Stimulated activated CD8-positive, alpha-beta memory T cell treated with anti-CD3 and anti-CD28 coated beads, Interleukin-2, amount 100 ng/mL, for 48 hours (primary cell): ENCODE measurements at regions not wholly inside any gene's neighbourhood (a gene's known extent, or its start where the extent isn't known, plus 50 kb on each side); places are given as distances from the start of the nearest gene placed in this dataset.

Experiments used
- DNase-seq, 2 donors: peaks; one replicate each; pipeline ENCODE4 v3.0.0-alpha.2; 2020; ENCODE audit warnings: low read depth in 2 of 2

DNA sequence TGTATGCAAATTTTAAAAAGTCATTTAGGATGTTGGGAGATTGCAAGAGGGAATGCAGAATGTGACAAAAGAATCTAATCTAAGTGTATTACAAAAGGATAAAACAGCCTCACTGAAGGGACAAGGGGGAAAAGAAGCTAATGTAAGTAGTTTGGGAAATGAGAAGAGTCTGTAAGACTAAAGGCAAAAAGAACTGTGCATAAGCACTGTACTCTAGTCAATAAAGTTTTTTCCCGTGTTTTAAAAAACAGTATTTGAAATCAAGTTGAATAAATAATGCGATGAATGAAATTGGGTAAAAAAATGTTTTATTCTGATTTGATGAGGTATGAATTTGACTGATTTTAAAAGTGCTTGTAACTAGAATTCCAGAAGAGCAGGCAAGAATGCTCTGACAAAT is 149.8 kb downstream of the VEGFA start:
- no peak for DNase-seq

DNA sequence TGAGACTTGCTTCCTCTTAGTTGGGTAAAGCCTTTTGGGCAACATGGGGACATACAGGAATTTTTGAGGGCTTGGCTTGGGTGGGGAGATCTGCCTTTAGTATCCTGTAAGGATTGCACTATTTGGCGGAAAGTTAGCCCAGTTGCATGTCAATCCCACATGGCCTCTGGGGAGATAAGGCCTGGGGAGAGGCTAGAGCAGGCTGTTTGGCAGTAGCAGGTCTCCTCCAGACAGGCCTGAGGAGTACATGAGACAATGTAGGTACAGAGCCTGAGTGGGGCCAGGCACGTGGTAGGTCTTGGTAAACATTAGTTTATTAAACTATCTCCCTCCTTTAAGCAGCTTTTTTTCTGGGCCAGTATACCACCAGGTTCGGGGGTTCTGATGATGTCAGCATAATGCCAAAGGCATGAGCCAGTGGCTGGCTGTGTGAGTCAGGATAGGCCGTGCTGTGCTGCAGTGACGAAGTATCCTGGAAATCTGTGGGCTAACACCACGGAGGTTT is 147.9 kb downstream of the VEGFA start:
- DNase-seq, result no peak

DNA sequence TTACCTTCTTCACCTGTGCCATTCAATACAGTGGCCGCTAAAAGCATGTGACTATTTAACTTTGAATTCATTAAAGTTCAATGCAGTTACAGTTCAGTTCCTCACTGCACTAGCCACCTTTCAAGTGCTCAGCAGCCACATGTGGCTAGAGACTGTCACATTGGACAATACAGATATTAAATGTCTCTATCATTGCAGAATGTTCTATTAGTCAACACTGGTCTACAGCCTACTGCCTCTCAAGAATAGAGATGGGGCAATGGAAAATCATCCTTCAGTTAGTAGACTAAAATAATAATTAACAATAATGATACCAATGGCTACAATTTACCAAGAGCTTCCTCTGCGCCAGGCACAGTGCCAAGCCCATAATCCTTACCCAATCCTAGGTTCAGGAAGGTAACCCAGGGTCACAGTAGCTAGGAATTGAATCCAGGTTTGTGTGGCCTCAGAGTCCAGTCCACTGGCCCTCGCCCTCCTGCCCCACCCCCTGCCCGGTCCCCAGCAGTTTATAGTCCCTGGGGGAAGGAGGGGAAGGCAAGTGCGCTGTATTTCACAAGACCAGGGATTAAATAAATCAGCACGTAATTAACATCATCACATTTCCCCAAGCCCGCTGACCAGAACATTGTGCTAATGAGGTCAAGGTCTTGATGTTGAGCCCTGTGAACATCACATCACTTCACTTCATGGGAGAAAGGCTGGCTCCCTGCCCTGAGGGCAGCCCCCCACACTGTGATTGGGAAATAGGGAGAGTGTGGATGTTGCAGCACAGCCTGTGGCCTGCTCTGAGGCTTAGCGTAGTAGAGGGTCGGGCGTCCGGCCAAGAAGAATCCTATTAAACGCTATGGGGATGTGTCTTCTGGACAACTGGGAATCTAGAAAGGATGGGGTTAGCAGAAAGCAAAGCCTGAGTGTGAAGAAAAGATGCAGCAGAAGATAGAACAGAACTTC is 147.2 kb downstream of the VEGFA start:
- DNase-seq, result no peak

DNA sequence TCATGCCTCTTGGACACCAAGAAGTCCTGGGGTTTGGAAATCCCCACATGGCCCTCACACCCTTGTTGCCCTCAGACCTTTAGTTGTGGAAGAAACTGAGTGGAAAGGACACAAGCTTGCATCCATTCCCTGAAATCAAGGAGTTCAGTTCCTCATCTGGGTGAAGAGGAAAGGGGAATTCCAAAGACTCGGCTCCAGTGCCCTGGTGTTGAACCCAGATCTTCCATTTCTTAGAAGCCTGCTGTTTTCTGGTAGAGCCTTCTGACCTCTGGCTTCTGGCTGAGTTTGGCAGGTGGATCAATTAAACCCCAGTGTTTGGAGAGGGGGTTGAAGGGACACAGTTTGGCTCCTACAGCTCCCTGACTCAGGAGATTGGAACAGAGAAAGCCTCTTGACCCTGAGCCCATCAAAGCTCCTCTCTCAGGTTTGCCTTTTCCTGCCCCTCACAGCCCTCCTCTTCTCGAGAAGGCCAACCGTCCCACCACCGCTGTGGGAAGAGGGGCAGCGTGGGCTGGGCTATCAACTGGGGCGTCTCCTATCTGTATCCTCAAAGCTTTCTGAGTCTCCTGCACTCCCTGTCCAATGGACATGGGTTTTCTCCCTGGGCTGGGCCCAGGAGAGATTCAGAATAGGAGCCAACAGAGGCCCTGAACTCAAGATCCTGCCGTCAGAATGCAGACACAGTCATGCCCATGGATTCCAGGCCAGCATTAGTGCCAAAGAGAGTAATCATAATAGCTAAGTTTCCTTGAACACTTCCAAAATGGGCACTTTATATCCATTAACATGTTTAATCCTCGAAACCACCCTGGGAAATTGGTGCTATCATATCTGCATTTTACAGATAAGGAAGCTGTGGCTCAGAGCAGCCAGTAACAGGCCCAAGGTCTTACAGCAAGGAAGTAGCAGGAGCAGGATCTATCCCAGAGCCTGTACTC is 146.2 kb downstream of the VEGFA start:
- no peak for DNase-seq

DNA sequence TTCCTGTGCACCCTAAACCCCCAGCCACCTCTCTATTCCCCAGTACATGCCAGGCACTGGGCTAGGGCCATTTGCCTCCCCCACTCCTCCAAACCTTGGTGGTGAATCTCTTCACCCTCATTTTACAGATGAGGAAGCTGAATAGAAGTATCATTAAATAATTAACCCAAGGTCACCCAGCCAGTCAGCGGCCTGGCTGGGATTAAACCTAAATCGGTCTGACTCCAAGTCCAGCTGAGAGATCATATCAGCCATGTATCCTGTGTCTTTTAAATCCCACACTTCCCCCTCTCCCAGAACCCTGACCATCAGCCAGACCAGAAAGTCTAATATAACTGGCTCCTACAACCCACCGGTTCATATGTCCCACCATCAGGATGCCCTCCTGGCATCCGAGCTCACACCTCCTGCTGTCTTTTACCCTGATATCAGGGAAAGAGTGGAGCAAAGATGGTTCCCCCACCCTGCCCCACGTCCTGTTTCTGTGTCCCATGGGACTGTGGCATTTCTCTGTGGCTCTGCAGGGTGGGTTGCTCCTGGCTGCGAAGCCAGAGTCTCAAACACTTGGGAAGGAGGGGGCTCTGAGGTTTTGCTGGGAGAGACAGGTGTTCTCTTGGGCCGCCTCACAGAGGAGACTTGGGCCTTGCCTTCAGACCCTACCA is 145.3 kb downstream of the VEGFA start:
- no peak for DNase-seq

DNA sequence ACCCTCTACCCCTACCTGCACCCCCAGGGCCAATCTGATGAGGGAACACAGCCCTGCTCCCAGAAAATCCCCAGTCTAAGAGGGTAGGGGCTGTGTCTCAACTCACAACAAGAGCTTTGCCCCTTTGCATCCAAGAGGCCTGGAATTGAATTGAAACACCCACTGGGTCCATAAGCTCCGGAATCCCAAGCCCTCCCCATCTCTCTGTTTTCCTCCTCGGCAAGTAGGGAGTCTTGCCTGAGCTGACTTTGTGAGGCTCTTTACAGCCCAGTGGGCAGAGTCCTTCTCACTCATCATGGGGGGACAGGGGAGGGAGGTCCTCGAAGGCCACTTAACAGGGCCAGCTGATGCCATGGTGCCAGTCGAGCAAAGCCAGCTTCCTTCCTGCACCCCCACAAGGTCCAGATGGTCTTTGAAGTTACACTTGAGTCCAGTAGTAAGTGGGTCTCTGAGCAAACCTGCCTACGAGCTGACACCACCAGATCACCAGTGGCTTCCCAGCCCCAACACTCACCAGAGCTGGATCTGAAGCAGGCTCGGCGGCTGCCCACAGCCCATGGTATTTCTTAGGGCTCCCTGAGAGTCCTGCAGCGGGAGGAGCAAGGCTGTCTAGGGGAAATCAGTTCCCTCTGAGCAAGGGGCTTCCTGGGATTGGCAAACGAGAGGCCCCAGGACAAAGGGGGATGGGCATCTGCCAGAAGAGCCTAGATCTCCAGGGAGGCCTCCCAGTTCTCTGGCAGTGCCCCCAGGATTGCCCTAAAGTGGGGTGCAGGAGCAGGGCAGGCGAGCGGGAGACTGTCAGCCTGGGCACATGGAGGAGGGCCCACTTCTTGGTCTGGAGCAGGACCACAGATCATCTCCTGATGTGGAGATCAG is 144.5 kb downstream of the VEGFA start:
- DNase-seq, result no peak

DNA sequence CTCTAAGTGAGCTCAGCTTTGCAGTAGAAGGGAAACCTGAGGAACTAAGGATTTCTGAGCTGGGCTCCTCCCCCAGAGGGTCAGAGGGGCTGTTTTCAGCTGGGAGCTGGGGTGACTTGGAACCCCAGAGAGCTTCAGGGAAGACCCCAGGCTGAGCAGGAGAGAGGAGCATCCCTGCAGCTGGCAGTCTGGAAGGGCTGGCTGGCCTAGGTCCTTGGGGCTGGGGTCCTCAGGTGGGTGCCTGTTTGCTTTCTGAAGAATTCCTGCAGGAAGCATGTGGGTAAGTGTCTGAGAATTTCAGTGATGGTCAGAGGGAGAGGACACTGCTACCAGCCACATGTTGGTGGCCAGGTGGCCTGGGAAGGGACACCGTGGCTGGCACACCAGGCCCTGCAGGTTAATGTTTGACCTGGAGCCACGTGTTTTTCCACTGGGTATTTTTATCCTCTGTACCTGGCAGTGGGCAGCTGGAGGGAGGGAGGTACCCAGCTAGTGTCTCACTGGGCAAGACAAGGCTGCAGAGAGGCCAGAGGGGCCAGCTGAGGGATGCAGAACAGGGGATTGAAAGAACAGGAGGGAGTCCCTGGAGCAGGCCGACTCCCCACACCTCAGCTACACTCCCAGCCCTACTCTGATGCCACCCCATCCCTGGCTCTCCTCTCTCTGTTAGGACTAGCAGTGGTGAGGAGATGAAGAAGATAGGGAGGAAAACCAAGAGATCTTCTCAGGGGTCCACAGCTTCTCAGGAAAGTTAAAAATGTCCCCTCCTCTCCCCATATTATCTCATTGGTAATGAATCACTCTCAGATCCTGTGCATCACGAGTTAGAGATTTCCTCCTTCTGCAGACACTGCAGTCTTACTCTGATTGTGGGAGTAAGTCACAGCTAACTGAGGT is 143.6 kb downstream of the VEGFA start:
- no peak for DNase-seq

DNA sequence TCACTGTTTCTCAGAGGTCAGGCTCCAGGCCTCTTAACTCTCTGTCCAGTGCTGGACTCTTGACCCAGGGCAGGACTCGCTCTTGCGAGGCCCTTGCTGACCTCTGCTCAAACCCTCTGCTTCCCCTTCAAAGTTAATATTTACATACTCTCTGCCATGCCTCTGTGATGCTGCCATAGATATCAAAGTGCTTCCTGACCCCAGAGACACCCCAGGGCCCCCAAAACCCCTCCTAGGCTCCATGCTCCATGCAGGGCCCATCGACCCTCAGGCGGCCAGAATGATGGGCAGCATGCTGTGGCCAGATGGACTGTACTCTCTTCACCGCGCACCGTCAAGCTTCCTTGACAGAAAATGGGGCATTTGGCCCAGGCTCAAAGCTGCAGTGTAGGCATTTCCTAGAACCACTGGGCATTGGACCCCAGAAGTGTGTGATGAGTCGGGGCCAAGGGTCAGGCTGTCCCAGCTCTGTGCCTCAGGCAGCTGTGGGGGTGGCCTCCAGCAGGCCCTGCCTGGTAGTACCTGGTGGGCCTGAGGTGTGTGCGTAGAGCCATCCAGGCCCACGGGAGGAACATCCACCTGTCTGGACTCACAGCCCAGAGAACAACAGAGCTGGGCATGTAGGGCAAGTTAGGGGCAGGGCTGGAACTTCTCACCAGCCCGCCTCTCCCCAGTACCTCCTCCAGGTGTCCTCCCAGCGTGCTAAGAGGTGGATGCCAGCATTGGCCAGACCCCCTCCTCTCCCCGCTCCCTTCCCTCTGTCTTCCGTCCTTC is 142.8 kb downstream of the VEGFA start:
- DNase-seq, result no peak

DNA sequence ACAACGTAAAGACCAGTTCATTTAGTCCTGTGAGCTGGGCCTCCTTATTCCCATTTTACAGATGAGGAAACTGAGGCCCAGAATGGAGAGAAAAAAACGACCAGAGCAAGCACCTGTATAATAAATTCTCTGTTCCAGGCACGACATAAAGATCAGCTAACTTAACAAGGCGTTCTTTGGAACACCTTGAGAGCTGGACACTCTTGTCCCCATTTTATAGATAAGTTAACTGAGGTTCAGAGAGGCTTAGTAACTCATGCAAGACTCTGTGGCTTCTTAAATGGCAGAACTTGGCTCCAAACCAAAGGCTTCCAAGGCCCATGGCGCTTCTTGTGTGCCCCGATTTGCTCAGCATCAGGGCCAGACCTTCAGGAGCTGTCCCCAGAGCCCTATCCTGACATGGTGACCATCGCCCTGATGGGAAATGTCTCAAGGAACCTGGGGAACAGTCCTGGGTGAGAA is 142.1 kb downstream of the VEGFA start:
- DNase-seq, result no peak

DNA sequence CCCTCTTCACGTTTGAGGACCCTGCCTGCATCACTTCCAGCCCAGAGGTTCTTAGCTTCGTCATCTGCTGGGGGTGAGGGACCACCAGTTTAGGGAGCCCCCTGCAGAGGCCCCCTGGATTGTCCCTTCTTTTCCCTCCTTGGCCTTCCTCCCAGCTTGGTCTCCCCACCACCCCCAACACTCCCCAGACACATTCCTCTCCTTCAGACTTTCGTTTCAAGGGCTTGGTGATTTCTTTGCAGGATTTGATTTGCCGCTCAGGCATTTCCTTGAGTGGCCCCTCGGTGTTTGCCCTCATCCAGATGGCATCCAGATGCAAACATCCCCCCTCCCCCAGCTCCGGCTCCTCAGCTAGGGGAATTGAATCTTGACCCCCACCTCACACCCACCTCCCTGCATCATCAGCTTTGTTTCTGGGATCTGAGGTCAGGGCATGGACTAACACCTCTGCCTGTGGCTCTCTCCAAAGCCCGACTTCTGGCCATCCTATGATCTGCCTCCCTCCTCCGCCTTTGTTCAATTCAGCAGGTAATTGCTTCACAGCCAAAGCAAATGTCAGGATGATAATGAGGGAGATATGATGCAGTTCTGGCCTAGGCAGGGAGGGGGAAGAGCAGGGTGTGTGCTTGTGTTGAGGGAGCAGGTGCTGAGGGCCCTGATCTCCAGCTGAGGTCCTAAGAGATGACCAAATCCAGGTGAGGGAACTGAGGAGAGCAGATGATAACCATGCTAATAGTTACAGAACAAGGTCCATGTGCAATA is 141.5 kb downstream of the VEGFA start:
- DNase-seq, result no peak

DNA sequence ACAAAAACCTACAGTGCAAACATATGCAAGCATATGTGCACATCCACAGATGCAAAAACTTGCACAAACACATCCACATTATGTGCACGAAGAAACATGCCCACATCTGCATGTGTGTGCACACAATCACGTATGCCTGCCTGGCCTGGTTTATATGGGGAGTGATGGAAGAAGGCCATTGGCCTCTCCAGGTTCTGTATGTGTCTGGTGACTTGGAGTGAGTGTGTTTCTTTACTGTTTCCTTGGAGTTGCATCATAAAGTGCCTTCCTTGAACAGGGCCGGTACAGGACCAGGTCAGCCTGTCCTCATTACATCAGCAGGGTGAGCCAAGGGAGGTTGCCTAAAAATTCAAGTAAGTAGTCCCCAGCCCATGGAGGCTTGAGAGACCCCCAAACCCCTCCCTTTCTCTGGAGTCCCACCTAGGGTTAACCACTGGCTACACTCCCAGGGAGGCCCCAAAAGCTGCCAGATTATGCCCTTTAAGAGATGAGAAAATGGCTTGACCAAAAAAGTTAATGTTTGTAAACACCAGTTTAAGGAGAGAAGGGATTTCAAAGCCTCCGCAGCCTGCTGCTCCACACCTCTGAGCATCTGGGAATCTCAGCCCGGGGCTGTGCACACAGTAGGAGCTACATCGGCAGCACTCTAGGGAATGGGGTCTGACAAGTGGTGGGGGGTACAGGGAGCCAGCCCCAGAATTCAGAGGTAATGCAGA is 140.8 kb downstream of the VEGFA start:
- no peak for DNase-seq

DNA sequence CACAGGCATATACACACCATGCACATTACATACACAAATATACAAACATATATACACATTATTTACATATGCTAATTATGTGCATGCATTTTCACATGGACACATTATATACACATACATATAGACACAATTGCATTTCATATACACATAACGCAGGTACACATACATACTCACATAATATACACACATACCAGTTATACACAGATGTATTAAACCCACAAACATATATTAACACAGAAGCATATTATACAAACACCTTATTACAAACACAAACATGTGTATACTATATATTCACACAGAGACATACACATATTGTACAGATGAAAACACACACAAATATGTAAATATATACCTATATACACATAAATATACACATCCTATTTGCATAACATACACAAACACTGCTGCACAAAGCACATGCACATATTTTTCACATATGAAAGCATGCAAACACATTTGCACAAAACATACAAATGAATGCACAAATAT is 140.2 kb downstream of the VEGFA start:
- DNase-seq, result no peak

DNA sequence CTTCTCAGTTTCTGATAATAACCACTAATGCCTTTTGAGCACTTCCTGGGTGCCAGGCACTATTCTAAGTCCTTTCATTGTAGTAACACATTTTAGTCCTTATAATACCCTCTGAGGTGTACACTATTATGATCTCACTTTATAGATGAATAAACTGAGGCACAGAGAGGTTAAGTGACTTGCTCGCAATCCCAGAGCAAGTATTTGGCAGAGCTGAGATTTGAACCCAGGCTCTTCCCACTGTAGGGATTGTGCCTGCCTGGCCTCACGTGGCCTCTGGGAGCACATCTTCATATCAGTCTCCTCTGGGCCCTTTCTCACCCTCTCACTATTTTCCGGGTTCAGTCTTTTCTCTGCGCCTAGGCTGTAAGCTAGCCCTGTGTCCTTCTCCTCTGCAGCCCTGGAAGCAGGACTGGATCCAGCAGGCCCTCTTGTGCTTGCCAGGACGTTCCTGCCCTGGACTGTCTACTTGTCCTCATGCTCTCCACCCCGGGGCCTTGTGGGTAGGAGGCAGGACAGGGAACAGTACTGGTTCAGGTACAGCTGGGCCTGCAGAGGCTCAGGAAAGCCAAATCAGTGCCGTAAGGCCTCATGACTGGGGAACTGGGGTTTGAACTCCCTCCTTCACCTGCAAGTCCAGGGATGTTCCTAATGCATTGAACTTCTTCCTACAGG is 139.6 kb downstream of the VEGFA start:
- DNase-seq, result no peak

DNA sequence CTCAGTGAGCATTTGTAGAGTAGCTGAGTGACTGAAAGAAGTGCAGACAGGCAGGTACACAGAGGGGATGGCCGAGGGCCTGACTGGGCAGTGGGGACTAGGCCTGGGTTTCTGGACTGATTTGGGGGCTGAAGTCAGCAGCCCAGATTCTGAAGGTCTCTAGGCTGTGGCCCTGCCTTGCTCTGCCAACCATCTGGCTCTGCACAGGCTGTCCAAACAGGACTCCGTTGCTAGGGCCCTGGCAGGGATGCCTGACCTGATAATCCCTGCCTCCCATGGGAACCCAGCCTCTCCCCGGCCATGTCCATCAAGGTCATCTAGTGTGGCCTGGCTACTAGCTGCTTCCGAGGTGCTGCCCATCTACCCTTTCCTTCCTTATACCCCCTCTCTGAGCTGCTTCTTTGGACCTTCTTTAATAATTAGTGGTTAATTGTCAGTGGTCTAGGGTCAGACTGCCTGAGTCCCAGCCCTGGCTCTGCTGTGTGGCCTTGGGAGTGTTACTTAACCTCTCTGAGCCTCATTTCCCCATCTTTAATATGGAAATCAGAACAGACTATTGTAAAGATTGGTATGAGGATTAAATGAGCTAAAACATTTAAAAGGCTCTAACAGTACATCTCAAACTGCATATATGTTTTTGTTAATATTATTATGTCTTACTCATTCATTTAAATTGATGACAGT is 137.9 kb downstream of the VEGFA start:
- no peak for DNase-seq

DNA sequence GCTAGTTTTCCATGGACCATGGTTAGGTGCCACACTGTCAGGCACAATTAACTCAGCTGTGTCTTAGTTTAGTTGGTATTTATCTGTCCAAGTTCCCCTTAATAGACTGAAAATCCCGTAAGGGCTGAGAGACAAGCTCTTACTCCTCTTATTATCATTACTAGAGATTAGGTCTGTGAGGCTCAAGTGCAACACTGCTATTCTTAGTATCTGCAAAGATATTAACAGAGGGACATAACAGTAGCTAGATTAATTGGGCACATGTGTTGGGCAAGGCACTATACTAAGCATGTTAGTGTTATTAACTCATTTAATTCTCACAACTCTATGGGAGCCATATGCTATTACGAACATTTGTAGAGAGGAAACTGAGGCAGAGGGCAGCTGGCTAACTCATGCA is 137.3 kb downstream of the VEGFA start:
- DNase-seq, result no peak
